Choroid plexus epithelial cell (primary cell): ENCODE measurements at regions not wholly inside any gene's neighbourhood (a gene's known extent, or its start where the extent isn't known, plus 50 kb on each side); places are given as distances from the start of the nearest gene placed in this dataset.
"Not testable (repeated sequence)": the region's sequence is repeated elsewhere in the genome, so short reads cannot be mapped to it uniquely, and the experiment has no call there.

Experiments
- DNase-seq: peaks from one replicate; pipeline ENCODE4 v3.0.0-alpha.2; 2010; ENCODE audit warnings: low read depth
- H3K4me3 ChIP-seq: 2 replicates; pipeline ENCODE4 v1.5.1; 2011; ENCODE audit warnings: low read depth, mild to moderate bottlenecking, control low read depth, low read length, moderate library complexity
- TF ChIP-seq, protein P1 (sequence below): conservative IDR thresholded peaks from 2 replicates; pipeline ENCODE4 v1.5.1; 2011; ENCODE audit warnings: low read depth, mild to moderate bottlenecking, control low read depth, inconsistent platforms, low read length, moderate library complexity

DNA sequence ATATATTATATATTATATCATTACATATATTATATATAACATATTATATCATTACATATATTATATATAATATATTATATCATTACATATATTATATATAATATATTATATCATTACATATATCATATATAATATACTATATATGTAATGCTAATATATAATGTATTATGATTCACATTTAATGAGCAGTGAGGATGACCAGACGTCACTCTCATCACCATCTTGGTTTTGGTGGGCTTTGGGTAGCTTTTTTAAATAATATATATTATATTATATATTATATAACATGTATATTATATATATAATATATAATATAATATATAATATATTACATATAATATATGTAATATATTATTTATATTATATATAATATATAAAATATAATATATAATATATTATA lies 1189.4 kb upstream of the AUTS2 start:
- TF ChIP-seq, protein P1, sequence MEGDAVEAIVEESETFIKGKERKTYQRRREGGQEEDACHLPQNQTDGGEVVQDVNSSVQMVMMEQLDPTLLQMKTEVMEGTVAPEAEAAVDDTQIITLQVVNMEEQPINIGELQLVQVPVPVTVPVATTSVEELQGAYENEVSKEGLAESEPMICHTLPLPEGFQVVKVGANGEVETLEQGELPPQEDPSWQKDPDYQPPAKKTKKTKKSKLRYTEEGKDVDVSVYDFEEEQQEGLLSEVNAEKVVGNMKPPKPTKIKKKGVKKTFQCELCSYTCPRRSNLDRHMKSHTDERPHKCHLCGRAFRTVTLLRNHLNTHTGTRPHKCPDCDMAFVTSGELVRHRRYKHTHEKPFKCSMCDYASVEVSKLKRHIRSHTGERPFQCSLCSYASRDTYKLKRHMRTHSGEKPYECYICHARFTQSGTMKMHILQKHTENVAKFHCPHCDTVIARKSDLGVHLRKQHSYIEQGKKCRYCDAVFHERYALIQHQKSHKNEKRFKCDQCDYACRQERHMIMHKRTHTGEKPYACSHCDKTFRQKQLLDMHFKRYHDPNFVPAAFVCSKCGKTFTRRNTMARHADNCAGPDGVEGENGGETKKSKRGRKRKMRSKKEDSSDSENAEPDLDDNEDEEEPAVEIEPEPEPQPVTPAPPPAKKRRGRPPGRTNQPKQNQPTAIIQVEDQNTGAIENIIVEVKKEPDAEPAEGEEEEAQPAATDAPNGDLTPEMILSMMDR, result no peak
- H3K4me3 ChIP-seq, result no peak overlapping the region
- no peak for DNase-seq

DNA sequence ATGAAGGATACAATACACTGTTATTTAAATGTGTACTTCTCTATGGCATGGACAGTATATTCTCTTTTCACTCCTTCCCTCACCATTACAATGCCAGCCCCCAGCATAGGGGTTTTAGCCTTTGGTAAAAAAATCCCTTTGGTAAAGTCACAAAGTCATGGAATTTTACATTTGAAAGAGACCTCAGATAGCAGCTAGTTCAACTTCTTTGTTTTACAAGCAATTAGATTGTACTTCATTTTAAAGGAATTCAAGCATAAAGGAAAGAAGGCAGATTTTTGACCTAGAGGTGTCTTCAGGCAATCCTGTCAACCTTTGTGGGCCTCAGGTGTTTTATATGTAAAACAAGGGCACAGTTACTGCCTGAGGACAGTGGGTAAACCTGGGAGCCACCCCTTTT lies 1188.4 kb upstream of the AUTS2 start:
- H3K4me3 ChIP-seq, result no peak overlapping the region
- DNase-seq, result no peak
- TF ChIP-seq, protein P1, result no peak

DNA sequence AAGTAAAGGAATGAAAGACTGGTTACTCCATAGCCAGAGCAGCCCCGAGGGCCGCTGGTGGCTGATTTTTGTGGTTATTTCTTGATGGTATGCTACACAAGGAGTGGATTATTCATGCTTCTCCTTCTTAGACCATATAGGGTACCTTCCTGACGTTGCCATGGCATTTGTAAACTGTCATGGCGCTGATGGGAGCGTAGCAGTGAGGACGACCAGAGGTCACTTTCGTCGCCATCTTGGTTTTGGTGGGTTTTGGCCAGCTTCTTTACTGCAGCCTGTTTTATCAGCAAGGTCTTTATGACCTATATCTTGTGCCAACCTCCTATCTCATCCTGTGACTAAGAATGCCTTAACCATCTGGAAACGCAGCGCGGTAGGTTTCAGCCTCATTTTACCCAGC lies 1187.6 kb upstream of the AUTS2 start:
- not testable (repeated sequence) for H3K4me3 ChIP-seq, DNase-seq

DNA sequence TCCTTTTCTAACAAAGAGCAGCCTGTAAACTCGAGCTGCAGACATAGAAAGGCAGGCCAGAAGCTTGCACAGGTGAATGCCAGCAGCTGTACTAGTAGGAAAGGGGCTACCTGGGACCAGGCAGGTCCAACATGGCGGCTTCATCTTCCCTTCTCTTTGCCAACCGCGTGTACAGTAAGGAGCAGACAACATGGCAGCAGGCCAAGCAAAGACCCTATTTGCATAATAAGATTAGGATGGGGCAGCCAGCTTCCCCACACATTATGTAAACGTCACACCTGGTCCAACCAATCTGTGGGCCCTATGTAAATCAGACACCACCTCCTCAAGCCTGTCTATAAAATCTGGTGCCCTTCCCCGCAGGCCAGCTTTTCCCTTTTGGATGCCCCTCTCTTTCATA lies 1186.5 kb upstream of the AUTS2 start:
- DNase-seq, result no peak
- TF ChIP-seq, protein P1, result no peak
- H3K4me3 ChIP-seq, result no peak overlapping the region

DNA sequence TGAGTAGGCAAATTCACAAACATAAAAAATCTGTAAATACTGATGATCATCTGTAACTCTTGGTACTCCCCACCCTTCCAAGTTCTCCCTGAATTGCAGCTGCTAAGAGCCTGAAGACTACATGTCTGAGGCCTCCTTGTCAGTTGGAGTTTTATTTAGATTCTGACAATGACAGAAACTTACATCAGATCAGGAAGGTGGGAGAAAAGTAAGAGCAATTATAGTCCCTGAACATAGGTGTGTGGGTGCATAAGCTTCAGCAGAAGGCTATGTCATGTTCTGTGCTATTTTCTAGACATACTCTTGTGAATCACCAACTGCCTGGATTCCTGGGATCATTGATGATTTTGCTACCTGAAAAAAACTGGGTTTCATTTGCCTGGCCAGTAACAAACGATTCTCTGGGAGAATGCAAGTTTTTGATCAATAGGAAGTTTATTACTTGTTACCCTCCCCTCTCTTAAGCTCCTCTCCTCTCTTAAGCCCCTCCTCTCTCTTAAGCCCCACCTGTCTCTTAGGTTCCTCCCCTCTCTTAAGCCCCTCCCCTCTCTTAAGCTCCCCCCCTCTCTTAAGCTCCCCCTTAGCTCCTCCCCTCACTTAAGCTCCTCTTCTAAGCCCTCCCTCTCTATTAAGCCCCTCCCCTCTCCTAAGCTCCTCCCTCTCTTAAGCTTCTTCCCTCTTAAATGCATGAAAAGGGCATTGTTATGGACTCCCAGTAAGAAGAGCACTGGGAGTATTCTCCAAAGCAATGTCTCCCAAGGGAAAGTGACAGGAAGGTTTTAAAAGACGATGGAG lies 1183.4 kb upstream of the AUTS2 start:
- TF ChIP-seq, protein P1, result no peak
- DNase-seq, result no peak
- H3K4me3 ChIP-seq, result no peak overlapping the region

DNA sequence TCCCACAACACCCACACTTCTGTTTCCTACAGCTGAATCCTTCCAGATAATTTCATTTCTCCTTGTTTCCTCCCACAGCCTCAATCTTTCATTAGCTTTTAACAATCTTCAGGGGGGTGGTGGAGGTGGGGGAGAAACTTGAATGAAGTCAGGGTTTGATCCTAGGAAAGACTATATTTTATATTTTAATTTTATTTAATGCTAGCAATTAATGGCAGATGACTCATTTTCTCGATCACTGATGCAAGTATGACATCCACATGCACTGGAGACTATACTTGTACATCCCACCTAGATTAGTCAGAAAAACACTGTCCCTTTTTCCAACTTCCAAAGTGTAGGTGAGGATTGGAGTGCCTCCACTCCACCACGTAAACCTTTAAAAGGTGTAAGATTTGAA lies 1181.3 kb upstream of the AUTS2 start:
- TF ChIP-seq, protein P1, result no peak
- DNase-seq, result no peak
- no peak overlapping the region for H3K4me3 ChIP-seq

DNA sequence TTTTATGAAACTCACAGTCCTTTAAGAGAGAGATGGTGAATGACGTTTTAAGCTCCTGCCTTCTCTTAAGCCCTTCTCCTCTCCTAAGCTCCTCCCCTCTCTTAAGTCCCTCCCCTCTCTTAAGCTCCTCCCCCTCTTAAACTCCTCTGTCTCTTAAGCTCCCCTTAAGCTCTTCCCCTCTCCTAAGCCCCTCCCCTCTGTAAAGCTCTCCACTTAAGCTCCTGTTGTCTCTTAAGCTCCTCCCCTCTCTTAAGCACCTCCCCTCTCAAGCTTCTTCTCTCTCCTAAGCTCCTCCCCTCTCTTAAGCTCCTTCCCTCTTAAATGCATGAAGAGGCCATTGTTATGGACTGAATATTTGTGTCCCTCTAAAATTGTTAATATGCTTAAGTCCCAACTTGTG lies 1180.6 kb upstream of the AUTS2 start:
- H3K4me3 ChIP-seq, result no peak overlapping the region
- no peak for DNase-seq
- TF ChIP-seq, protein P1, result no peak
